Endothelial cell of umbilical vein (primary cell): ENCODE measurements at regions not wholly inside any gene's neighbourhood (a gene's known extent, or its start where the extent isn't known, plus 50 kb on each side); places are given as distances from the start of the nearest gene placed in this dataset.

Source experiments
- BruUV-seq: library from RNA; stranded (reverse); fragments of 400-500 nt; replicated peaks from 2 replicates; lab custom pipeline; 2021; lab: Mats Ljungman, UMichigan
- CTCF ChIA-PET: fragments of 300-600, 350-600 bp; sonication (Branson Sonifier 250); formaldehyde crosslinking; loops from one replicate; lab custom pipeline; 2021; ENCODE audit warnings: antibody characterized with exemption, inconsistent platforms; lab: Charles Lee
- POLR2A ChIA-PET: fragments of 300-600, 350-600 bp; sonication (Branson Sonifier 250); formaldehyde crosslinking; loops from one replicate; lab custom pipeline; 2021; ENCODE audit warnings: antibody characterized with exemption, inconsistent platforms; lab: Charles Lee
- DNase-seq: peaks from one replicate; pipeline ENCODE4 v3.0.0-alpha.2; 2011; ENCODE audit warnings: low read depth, low spot score
- FAIRE-seq: peaks from 2 replicates; lab custom pipeline; 2011; peaks lifted over from hg19 to GRCh38; lab: Jason Lieb, UNC
- H2AFZ ChIP-seq: 2 replicates; pipeline ENCODE4 v1.6.0; 2012; ENCODE audit warnings: low read depth, low read length, control low read depth, inconsistent platforms
- H3K27ac ChIP-seq: 2 replicates; pipeline ENCODE4 v1.5.1; 2011; ENCODE audit warnings: low read depth, mild to moderate bottlenecking, control low read depth, low read length, moderate library complexity; ENCODE audit not compliant: insufficient read depth
- H3K27me3 ChIP-seq, 2 experiments: 2 replicates each; pipeline versions ENCODE4 v1.6.0 to v1.6.1; 2011; ENCODE audit warnings: low read length in 2 of 2, mixed read lengths in 1 of 2; ENCODE audit not compliant: control insufficient read depth in 2 of 2, insufficient read depth in 2 of 2
- H3K36me3 ChIP-seq, 2 experiments: 2 replicates in 1 of 2; 3 replicates in 1 of 2; pipeline ENCODE4 v1.5.1; 2011; ENCODE audit warnings: low read length in 2 of 2, mild to moderate bottlenecking in 1 of 2, moderate library complexity in 1 of 2; ENCODE audit not compliant: control insufficient read depth in 2 of 2, insufficient read depth in 2 of 2; ENCODE audit errors: extremely low read depth in 1 of 2
- H3K4me1 ChIP-seq: 3 replicates; pipeline ENCODE4 v1.5.1; 2011; ENCODE audit warnings: mild to moderate bottlenecking, low read length; ENCODE audit not compliant: control insufficient read depth, insufficient read depth; ENCODE audit errors: extremely low read depth
- H3K4me2 ChIP-seq: 2 replicates; pipeline ENCODE4 v1.6.1; 2011; ENCODE audit warnings: low read length, control low read depth, mixed read lengths; ENCODE audit not compliant: insufficient read depth
- H3K4me3 ChIP-seq, 3 experiments: fragments of 200-600 bp in 1 of 3; sonication (generic), shearing (Covaris generic) in 1 of 3; replicated peaks in 1 of 3; 2 replicates each; pipeline ENCODE4 v1.5.1; 2011 to 2016; ENCODE audit warnings: control low read depth in 3 of 3, low read length in 3 of 3, mild to moderate bottlenecking in 2 of 3, inconsistent platforms in 1 of 3, low read depth in 1 of 3, moderate library complexity in 1 of 3; ENCODE audit not compliant: insufficient read depth in 1 of 3
- H3K79me2 ChIP-seq: 2 replicates; pipeline ENCODE4 v1.6.0; 2012; ENCODE audit warnings: low read length, inconsistent platforms; ENCODE audit not compliant: control insufficient read depth, insufficient read depth
- H3K9ac ChIP-seq: replicated peaks from 2 replicates; pipeline ENCODE3; 2011; ENCODE audit warnings: low read length, control low read depth; ENCODE audit not compliant: insufficient read depth; ENCODE audit errors: extremely low read depth
- H3K9me1 ChIP-seq: replicated peaks from 3 replicates; pipeline ENCODE4 v1.6.0; 2011; ENCODE audit warnings: mild to moderate bottlenecking, low read length; ENCODE audit not compliant: control insufficient read depth, insufficient read depth; ENCODE audit errors: extremely low read depth
- H3K9me3 ChIP-seq: replicated peaks from 2 replicates; pipeline ENCODE4 v1.5.1; 2012; ENCODE audit warnings: low read length, inconsistent platforms; ENCODE audit not compliant: control insufficient read depth, insufficient read depth
- H4K20me1 ChIP-seq: replicated peaks from 2 replicates; pipeline ENCODE3; 2011; ENCODE audit warnings: mild to moderate bottlenecking, low read length; ENCODE audit not compliant: control insufficient read depth, insufficient read depth; ENCODE audit errors: extremely low read depth
- CTCF ChIP-seq, 2 donors: IDR thresholded peaks; 1 replicate in 1 of 2; 2 replicates in 1 of 2; pipeline ENCODE4 v1.5.1; 2011; ENCODE audit warnings: low read length in 2 of 2, mild to moderate bottlenecking in 2 of 2, moderate library complexity in 2 of 2, control low read depth in 1 of 2, inconsistent platforms in 1 of 2, low read depth in 1 of 2; ENCODE audit not compliant: insufficient read depth in 1 of 2; ENCODE audit errors: extremely low read depth in 1 of 2
- EZH2 ChIP-seq: IDR thresholded peaks from 2 replicates; pipeline ENCODE4 v1.6.1; 2012; ENCODE audit warnings: borderline replicate concordance, low read depth, mild to moderate bottlenecking, moderate library complexity, low read length, inconsistent platforms; ENCODE audit not compliant: severe bottlenecking
- FOS ChIP-seq: IDR thresholded peaks from 2 replicates; pipeline ENCODE4 v1.6.1; 2011; ENCODE audit warnings: mild to moderate bottlenecking, low read length, moderate library complexity, borderline replicate concordance; ENCODE audit not compliant: insufficient read depth
- GATA2 ChIP-seq: IDR thresholded peaks from 2 replicates; pipeline ENCODE4 v1.7.0; 2011; ENCODE audit warnings: low read depth, mild to moderate bottlenecking, moderate library complexity, mixed read lengths, low read length; ENCODE audit not compliant: insufficient read length, insufficient read depth
- JUN ChIP-seq: IDR thresholded peaks from 2 replicates; pipeline ENCODE4 v1.6.1; 2011; ENCODE audit warnings: borderline replicate concordance, low read depth; ENCODE audit not compliant: insufficient read length, insufficient read depth
- MAX ChIP-seq: IDR thresholded peaks from 2 replicates; pipeline ENCODE4 v1.6.1; 2011; ENCODE audit not compliant: insufficient read depth, insufficient read length
- MYC ChIP-seq: IDR thresholded peaks from one replicate; pipeline ENCODE4 v1.6.1; 2011; ENCODE audit warnings: mild to moderate bottlenecking, low read depth, low read length
- POLR2A ChIP-seq: IDR thresholded peaks from 2 replicates; pipeline ENCODE4 v1.6.1; 2012; ENCODE audit warnings: low read depth, mild to moderate bottlenecking, control low read depth, low read length
- POLR2AphosphoS5 ChIP-seq: IDR thresholded peaks from 2 replicates; pipeline ENCODE4 v1.6.1; 2012; ENCODE audit warnings: low read depth, mild to moderate bottlenecking, control low read depth, low read length, moderate library complexity; ENCODE audit not compliant: insufficient read depth
- dilution Hi-C: fragments of 300-500 bp; cut with MboI; formaldehyde crosslinking; loops from one replicate; pipeline ENCODE4 v1.15.0; 2019; ENCODE audit warnings: low sequenced_read_pairs; ENCODE audit not compliant: extremely low pct_ligation_motif_present
- intact Hi-C: fragments of 100-400 bp; cut with micrococcal nuclease; formaldehyde crosslinking; loops from one replicate; pipeline ENCODE4 v1.10.0; 2022

- dilution Hi-C loops = no loop called here
- no peak overlapping the region for H2AFZ ChIP-seq
- H3K4me3 ChIP-seq = no peak overlapping the region
- H3K4me1 ChIP-seq = no peaks in the 10 kb centered on the region
- H3K9ac ChIP-seq = no peak overlapping the region
- no peak overlapping the region for H3K27ac ChIP-seq
- no peaks in the 10 kb centered on the region for H3K9me1 ChIP-seq
- no peak overlapping the region for H3K4me2 ChIP-seq
- no peak for DNase-seq
- intact Hi-C loops = no loop called here
- no peaks in the 10 kb centered on the region for H3K36me3 ChIP-seq
- no peaks in the 10 kb centered on the region for H3K27me3 ChIP-seq
- no peak for TF ChIP-seq MAX
- no peak for TF ChIP-seq CTCF (IDR thresholded peaks at IDR 0.05; ENCODE audit: extremely low read depth in 1 of 2, insufficient read depth in 1 of 2, low read depth in 1 of 2, low read length in 2 of 2)
- TF ChIP-seq GATA2 = no peak
- no peak for TF ChIP-seq POLR2A
- no peak for TF ChIP-seq MYC
- no peak for TF ChIP-seq POLR2AphosphoS5
- no peak for TF ChIP-seq EZH2
- TF ChIP-seq FOS = no peak
- TF ChIP-seq JUN = no peak
- ChIA-PET CTCF (no interaction called here), POLR2A (no interaction called here)
- no peaks in the 10 kb centered on the region for H3K79me2 ChIP-seq
- no TSS peak for BruUV-seq
- no peak for FAIRE-seq
- H4K20me1 ChIP-seq = no peaks in the 10 kb centered on the region
- H3K9me3 ChIP-seq = no peaks in the 10 kb centered on the region
Measured at GRCh38 chr6:167424060-167424673, 99.3 kb downstream of the TTLL2 start.
